SH-SY5Y (cell line): ENCODE measurements at regions not wholly inside any gene's neighbourhood (a gene's known extent, or its start where the extent isn't known, plus 50 kb on each side); places are given as distances from the start of the nearest gene placed in this dataset.

ENCODE experiments used
- GATA2 ChIP-seq: IDR thresholded peaks from 2 replicates; pipeline ENCODE4 v1.6.1; 2011; ENCODE audit warnings: mild to moderate bottlenecking, low read depth, low read length
- GATA3 ChIP-seq: IDR thresholded peaks from 2 replicates; pipeline ENCODE4 v1.6.1; 2011; ENCODE audit warnings: low read depth, mild to moderate bottlenecking, low read length, moderate library complexity

GRCh38 chr10:78436706-78437406 is 403.2 kb downstream of the RPS24 start:
- TF ChIP-seq GATA2: no peak
- no peak for TF ChIP-seq GATA3
